ENCODE measurements at regions not wholly inside any gene's neighbourhood (a gene's known extent, or its start where the extent isn't known, plus 50 kb on each side); places are given as distances from the start of the nearest gene placed in this dataset.

GRCh38 chr4:157421365-157421764, 200.8 kb downstream of the GRIA2 start:
- H3K4me2 ChIP-seq (ENCODE audit: low read length) = no peak overlapping the region
- no peaks in the 10 kb centered on the region for H4K20me1 ChIP-seq (ENCODE audit: insufficient read depth, low read length)
- H3K27ac ChIP-seq (ENCODE audit: low read length) = no peak overlapping the region
- H3K4me1 ChIP-seq (ENCODE audit: low read length) = no peaks in the 10 kb centered on the region
- no peak for TF ChIP-seq EZH2phosphoT487 (IDR thresholded peaks at IDR 0.05; ENCODE audit: low read depth)
- TF ChIP-seq, protein P1, sequence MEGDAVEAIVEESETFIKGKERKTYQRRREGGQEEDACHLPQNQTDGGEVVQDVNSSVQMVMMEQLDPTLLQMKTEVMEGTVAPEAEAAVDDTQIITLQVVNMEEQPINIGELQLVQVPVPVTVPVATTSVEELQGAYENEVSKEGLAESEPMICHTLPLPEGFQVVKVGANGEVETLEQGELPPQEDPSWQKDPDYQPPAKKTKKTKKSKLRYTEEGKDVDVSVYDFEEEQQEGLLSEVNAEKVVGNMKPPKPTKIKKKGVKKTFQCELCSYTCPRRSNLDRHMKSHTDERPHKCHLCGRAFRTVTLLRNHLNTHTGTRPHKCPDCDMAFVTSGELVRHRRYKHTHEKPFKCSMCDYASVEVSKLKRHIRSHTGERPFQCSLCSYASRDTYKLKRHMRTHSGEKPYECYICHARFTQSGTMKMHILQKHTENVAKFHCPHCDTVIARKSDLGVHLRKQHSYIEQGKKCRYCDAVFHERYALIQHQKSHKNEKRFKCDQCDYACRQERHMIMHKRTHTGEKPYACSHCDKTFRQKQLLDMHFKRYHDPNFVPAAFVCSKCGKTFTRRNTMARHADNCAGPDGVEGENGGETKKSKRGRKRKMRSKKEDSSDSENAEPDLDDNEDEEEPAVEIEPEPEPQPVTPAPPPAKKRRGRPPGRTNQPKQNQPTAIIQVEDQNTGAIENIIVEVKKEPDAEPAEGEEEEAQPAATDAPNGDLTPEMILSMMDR (IDR thresholded peaks at IDR 0.05; ENCODE audit: low read depth, low read length) = no peak
- no peak overlapping the region for H3K4me3 ChIP-seq (ENCODE audit: low read length)
- 0 out of 2 replicates have a peak overlapping the region, but pooled peaks have one; percentile 4 for H2AFZ ChIP-seq (ENCODE audit: low read depth, low read length)
- no peaks in the 10 kb centered on the region for H3K36me3 ChIP-seq (replicated peaks; ENCODE audit: low read depth, low read length)
- H3K9me3 ChIP-seq (ENCODE audit: insufficient read depth, low read length) = no peaks in the 10 kb centered on the region
- no peaks in the 10 kb centered on the region for H3K79me2 ChIP-seq (ENCODE audit: low read length)
- H3K9ac ChIP-seq (ENCODE audit: low read length) = no peak overlapping the region
- no peaks in the 10 kb centered on the region for H3K27me3 ChIP-seq (ENCODE audit: low read depth, low read length)
